ENCODE measurements at regions not wholly inside any gene's neighbourhood (a gene's known extent, or its start where the extent isn't known, plus 50 kb on each side); places are given as distances from the start of the nearest gene placed in this dataset.

GRCh38 chr4:4727536-4727935, 131.9 kb upstream of the MSX1 start:
- Histone ChIP-seq H3K36me3 (no peaks in the 10 kb centered on the region), H3K4me3 (no peak overlapping the region), H3K9me3 (peaks cover 20 to 23% of the 10 kb centered on the region in 2 donors), H3K27me3 (no peaks in the 10 kb centered on the region), H3K4me1 (no peaks in the 10 kb centered on the region), H3K27ac (no peak overlapping the region)
- no peak for DNase-seq (ENCODE audit: low spot score in 2 of 2)
- intact Hi-C loops (cut with DNase I; ENCODE audit: low total_unique reads): no loop called here
- TF ChIP-seq CTCF (IDR thresholded peaks at IDR 0.05) (no peak), POLR2A (IDR thresholded peaks at IDR 0.05) (no peak), POLR2AphosphoS5 (IDR thresholded peaks at IDR 0.05) (no peak)

- no peaks in the 10 kb centered on the region for H3K27me3 ChIP-seq
- intact Hi-C loops (cut with DNase I; ENCODE audit: low total_unique reads): no loop called here
- H3K4me1 ChIP-seq: no peaks in the 10 kb centered on the region
- no peak for DNase-seq (ENCODE audit: low spot score in 2 of 2)
- H3K9me3 ChIP-seq: peaks cover 20 to 23% of the 10 kb centered on the region in 2 donors
- no peak overlapping the region for H3K27ac ChIP-seq
- no peak overlapping the region for H3K4me3 ChIP-seq
- no peaks in the 10 kb centered on the region for H3K36me3 ChIP-seq
- TF ChIP-seq CTCF (IDR thresholded peaks at IDR 0.05) (no peak), POLR2AphosphoS5 (IDR thresholded peaks at IDR 0.05) (no peak), POLR2A (IDR thresholded peaks at IDR 0.05) (no peak)
These were observed 133.4 kb upstream of the MSX1 start for GRCh38 chr4:4726051-4726450.

GRCh38 chr4:4724321-4724720, 135.1 kb upstream of the MSX1 start:
- Histone ChIP-seq H3K27ac (no peak overlapping the region), H3K9me3 (peaks cover 20 to 23% of the 10 kb centered on the region in 2 donors), H3K4me1 (no peaks in the 10 kb centered on the region), H3K27me3 (no peaks in the 10 kb centered on the region), H3K4me3 (no peak overlapping the region), H3K36me3 (no peaks in the 10 kb centered on the region)
- no peak for DNase-seq (ENCODE audit: low spot score in 2 of 2)
- no peak for TF ChIP-seq POLR2A (IDR thresholded peaks at IDR 0.05)
- TF ChIP-seq POLR2AphosphoS5 (IDR thresholded peaks at IDR 0.05): no peak
- TF ChIP-seq CTCF (IDR thresholded peaks at IDR 0.05): no peak
- intact Hi-C loops (cut with DNase I; ENCODE audit: low total_unique reads): no loop called here

GRCh38 chr4:4721636-4722035, 137.8 kb upstream of the MSX1 start:
- Histone ChIP-seq H3K4me3 (no peak overlapping the region), H3K9me3 (peaks cover 18 to 21% of the 10 kb centered on the region in 2 donors), H3K27ac (no peak overlapping the region), H3K36me3 (no peaks in the 10 kb centered on the region), H3K4me1 (no peaks in the 10 kb centered on the region), H3K27me3 (no peaks in the 10 kb centered on the region)
- TF ChIP-seq POLR2AphosphoS5 (IDR thresholded peaks at IDR 0.05): no peak
- TF ChIP-seq POLR2A (IDR thresholded peaks at IDR 0.05): no peak
- TF ChIP-seq CTCF (IDR thresholded peaks at IDR 0.05): no peak
- intact Hi-C loops (cut with DNase I; ENCODE audit: low total_unique reads): no loop called here
- DNase-seq (ENCODE audit: low spot score in 2 of 2): no peak

- H3K9me3 ChIP-seq: peaks cover 8 to 12% of the 10 kb centered on the region in 2 donors
- no peak overlapping the region for H3K27ac ChIP-seq
- H3K4me1 ChIP-seq: no peaks in the 10 kb centered on the region
- no peak for DNase-seq (ENCODE audit: low spot score in 2 of 2)
- no peaks in the 10 kb centered on the region for H3K27me3 ChIP-seq
- intact Hi-C loops (cut with DNase I; ENCODE audit: low total_unique reads): no loop called here
- no peak overlapping the region for H3K4me3 ChIP-seq
- H3K36me3 ChIP-seq: no peaks in the 10 kb centered on the region
- TF ChIP-seq POLR2AphosphoS5 (IDR thresholded peaks at IDR 0.05): no peak
- TF ChIP-seq CTCF (IDR thresholded peaks at IDR 0.05): no peak
These were observed 138.8 kb upstream of the MSX1 start for GRCh38 chr4:4720646-4721045.
